NCI-H446 (cell line): ENCODE measurements at regions not wholly inside any gene's neighbourhood (a gene's known extent, or its start where the extent isn't known, plus 50 kb on each side); places are given as distances from the start of the nearest gene placed in this dataset.

ENCODE experiments used
- DNase-seq, 2 experiments: peaks; one replicate each; lab custom pipeline; 2025; lab: John Stamatoyannopoulos, UW

DNA sequence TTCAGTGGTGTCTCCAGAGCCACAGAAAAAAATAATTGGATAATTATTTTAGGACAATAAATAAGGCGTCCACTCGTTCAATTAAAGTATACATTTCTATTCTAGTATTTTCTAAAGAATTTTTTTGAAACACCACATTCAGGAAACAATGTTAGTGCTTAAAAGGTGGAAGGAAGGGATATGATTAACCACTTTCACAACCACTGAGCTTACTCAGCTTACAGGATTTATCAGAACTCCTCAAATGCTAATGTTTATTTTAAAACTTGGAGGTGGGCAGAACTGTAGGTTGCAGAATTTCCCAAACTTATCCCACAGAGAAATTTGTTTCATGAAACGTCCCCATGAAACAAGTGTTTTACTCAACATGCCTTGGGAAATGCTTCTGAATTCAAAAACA is 54.3 kb upstream of the MAGEB2 start:
- DNase-seq: no peak
